Mucosa of descending colon (tissue), 3 donors: ENCODE measurements at regions not wholly inside any gene's neighbourhood (a gene's known extent, or its start where the extent isn't known, plus 50 kb on each side); places are given as distances from the start of the nearest gene placed in this dataset.
A peak's percentile ranks its signal among the peaks of the same experiment; 100 is the strongest.
"Not testable (repeated sequence)": the region's sequence is repeated elsewhere in the genome, so short reads cannot be mapped to it uniquely, and the experiment has no call there.

Experiments
- ATAC-seq: fragments of 200-7000 bp; cut with Tn5 transposase; one replicate; pipeline ENCODE4 v1.9.1; 2020; ENCODE audit warnings: mild to moderate bottlenecking, moderate library complexity
- DNase-seq, 3 donors: peaks; one replicate each; pipeline ENCODE4 v3.0.0-alpha.2; 2020
- H3K36me3 ChIP-seq: fragments of 200-600 bp; one replicate; pipeline ENCODE4 v1.8.0; 2021; ENCODE audit warnings: low read depth, mild to moderate bottlenecking
- H3K4me1 ChIP-seq: fragments of 200-600 bp; one replicate; pipeline ENCODE4 v1.8.0; 2021; ENCODE audit warnings: low read depth, mild to moderate bottlenecking
- H3K4me3 ChIP-seq: fragments of 200-600 bp; one replicate; pipeline ENCODE4 v1.8.0; 2021; ENCODE audit warnings: mild to moderate bottlenecking
- H3K9me3 ChIP-seq: fragments of 200-600 bp; one replicate; pipeline ENCODE4 v1.8.0; 2021; ENCODE audit warnings: mild to moderate bottlenecking
- intact Hi-C, 2 donors: fragments of 100-400 bp; cut with DNase I in 1 of 2; cut with micrococcal nuclease in 1 of 2; formaldehyde crosslinking; loops; one replicate each; pipeline versions ENCODE4 v1.11.0 to v1.11.1; 2022; cut with DNase I, micrococcal nuclease
- TF ChIP-seq, protein P1 (sequence below): fragments of 200-600 bp; IDR thresholded peaks from one replicate; pipeline ENCODE4 v1.8.0; 2022; ENCODE audit warnings: antibody characterized with exemption, mild to moderate bottlenecking
- donor health status: DM: no; HTN: no; CAD: no; lungs with moderate emphysema.
- donor health status: DM: no; HTN: no; CAD: no.
- donor health status: DM: no; HTN: yes; CAD: no.

DNA sequence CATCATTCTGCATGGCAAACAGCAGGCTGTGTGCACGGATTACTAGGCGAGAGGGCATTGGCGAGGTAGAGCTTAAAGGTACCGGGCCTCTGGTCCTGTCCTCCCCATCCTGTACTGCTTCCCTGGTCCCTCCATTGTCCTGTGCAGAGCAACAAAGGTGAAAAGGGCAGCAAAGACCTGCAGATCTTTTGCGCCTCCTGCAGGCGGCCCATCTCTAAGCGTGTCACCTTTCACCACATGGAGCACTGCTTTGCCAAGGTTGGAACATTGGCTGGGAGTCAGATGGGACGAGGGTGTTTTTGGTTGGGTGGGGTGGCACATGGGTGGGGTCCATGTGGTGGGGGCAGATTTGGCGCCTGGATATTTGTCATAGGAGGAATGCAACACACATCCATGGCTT is 64.7 kb upstream of the UXT start:
- DNase-seq (peak in 2 of 3 donors; percentile 4 to 26), ATAC-seq (peak; percentile 15)
- H3K9me3 ChIP-seq, result no peaks in the 10 kb centered on the region
- intact Hi-C loops, result no loop called here
- TF ChIP-seq, protein P1, sequence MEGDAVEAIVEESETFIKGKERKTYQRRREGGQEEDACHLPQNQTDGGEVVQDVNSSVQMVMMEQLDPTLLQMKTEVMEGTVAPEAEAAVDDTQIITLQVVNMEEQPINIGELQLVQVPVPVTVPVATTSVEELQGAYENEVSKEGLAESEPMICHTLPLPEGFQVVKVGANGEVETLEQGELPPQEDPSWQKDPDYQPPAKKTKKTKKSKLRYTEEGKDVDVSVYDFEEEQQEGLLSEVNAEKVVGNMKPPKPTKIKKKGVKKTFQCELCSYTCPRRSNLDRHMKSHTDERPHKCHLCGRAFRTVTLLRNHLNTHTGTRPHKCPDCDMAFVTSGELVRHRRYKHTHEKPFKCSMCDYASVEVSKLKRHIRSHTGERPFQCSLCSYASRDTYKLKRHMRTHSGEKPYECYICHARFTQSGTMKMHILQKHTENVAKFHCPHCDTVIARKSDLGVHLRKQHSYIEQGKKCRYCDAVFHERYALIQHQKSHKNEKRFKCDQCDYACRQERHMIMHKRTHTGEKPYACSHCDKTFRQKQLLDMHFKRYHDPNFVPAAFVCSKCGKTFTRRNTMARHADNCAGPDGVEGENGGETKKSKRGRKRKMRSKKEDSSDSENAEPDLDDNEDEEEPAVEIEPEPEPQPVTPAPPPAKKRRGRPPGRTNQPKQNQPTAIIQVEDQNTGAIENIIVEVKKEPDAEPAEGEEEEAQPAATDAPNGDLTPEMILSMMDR, result no peak
- H3K4me3 ChIP-seq, result no peak overlapping the region
- H3K36me3 ChIP-seq, result no peaks in the 10 kb centered on the region
- H3K4me1 ChIP-seq, result no peaks in the 10 kb centered on the region

DNA sequence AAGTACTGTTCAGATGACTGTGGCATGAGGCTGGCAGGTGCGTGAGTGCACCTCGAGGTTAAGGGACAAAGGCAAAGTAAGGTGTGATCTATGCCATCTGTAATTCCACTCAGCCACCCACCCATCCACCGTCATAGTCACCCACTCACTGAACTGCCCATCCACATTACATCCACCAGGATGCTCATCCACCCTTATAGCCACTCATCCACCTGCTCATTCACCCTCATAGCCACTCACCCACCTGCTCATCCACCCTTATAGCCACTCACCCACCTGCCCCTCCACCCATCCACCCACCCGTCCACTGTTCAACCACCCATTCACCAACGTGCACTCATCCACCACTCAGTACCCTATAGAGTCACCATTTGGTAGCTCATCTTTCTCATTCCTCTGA is 64.1 kb upstream of the UXT start:
- Histone ChIP-seq H3K4me3 (no peak overlapping the region), H3K36me3 (no peaks in the 10 kb centered on the region), H3K9me3 (no peaks in the 10 kb centered on the region), H3K4me1 (no peaks in the 10 kb centered on the region)
- no peak for ATAC-seq
- intact Hi-C loops, result no loop called here
- no peak for DNase-seq
- TF ChIP-seq, protein P1, result no peak

DNA sequence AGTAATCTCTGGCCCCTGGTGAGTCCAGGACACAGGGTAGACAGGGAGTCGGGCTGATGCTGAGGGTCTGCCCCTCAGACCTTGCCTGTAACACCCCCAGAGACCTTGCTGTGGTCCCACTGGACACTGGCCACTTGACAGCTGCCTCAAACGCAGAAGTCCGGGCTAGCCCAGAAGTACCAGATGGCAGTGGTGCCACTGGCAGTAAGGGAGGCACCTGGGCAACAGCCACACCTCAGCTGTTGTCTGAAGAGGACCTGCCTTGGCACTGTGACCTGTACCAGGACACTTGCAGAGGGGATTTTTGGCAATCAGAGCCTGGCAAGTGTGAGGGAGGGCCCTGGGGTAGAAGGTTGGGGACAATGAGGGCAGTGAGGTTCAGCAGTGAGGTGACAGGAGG is 63.3 kb upstream of the UXT start:
- H3K4me3 ChIP-seq, result no peak overlapping the region
- no peaks in the 10 kb centered on the region for H3K36me3 ChIP-seq
- no peak for ATAC-seq
- TF ChIP-seq, protein P1, result no peak
- H3K9me3 ChIP-seq, result no peaks in the 10 kb centered on the region
- H3K4me1 ChIP-seq, result no peaks in the 10 kb centered on the region
- DNase-seq, result no peak
- intact Hi-C loops, result no loop called here

DNA sequence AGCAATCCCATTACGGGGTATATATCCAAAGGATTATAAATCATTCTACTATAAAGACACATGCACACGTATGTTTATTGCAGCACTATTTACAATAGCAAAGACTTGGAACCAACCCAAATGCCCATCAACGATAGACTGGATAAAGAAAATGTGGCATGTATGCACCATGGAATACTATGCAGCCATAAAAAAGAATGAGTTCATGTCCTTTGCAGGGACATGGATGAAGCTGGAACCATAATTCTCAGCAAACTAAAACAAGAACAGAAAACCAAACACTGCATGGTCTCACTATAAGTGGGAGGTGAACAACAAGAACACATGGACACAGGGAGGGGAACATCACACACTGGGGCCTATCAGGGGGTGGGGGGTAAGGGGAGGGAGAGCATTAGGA is 56.1 kb upstream of the UXT start:
- ATAC-seq, H3K9me3 ChIP-seq, intact Hi-C loops, DNase-seq, H3K4me1 ChIP-seq, H3K36me3 ChIP-seq, H3K4me3 ChIP-seq: not testable (repeated sequence)

DNA sequence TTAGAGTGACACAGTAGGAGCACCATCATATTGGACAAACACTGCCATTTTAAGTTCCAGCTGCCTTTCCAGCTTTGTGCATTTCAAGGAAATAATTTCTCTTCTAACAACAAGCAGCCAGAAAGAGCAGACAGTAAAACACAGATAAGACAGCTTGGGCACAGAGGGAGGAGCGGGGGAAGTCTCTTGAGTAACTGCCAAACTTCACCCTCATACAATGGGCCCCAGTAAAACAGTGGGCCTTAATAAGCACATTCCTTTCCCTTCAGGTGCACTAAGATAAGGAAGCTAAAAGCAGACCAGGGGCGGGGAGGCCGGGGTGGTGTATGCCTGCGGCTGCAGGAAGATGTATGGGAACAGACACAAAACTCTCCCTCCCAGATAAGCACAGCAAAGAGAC is 53.7 kb upstream of the UXT start:
- H3K4me1 ChIP-seq, intact Hi-C loops, H3K9me3 ChIP-seq, ATAC-seq, H3K4me3 ChIP-seq, H3K36me3 ChIP-seq, DNase-seq: not testable (repeated sequence)

DNA sequence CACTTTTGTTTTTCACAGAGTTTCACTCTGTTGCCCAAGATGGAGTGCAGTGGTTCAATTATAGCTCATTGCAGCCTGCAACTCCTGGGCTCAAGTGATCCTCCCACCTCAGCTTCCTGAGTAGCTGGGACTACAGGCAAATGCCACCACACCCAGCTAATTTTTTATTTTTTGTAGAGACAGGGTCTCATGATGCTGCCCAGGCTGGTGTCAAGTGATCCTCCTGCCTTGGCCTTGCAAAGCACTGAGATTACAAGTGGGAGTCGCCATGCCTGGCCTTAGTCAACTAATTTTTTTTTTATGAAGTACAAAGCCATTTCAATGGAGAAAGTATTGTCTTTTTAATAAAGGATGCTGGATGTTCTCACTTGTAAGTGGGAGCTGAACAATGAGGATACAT is 51.3 kb upstream of the UXT start:
- ATAC-seq, result no peak
- intact Hi-C loops, result no loop called here
- H3K9me3 ChIP-seq, result no peaks in the 10 kb centered on the region

More for the DNA sequence above, 51.3 kb upstream of the UXT start:
- Histone ChIP-seq H3K4me1 (no peaks in the 10 kb centered on the region), H3K36me3 (no peaks in the 10 kb centered on the region), H3K4me3 (no peak overlapping the region)
- DNase-seq, result no peak
- TF ChIP-seq, protein P1, result no peak
